ENCODE measurements at regions not wholly inside any gene's neighbourhood (a gene's known extent, or its start where the extent isn't known, plus 50 kb on each side); places are given as distances from the start of the nearest gene placed in this dataset.

DNA sequence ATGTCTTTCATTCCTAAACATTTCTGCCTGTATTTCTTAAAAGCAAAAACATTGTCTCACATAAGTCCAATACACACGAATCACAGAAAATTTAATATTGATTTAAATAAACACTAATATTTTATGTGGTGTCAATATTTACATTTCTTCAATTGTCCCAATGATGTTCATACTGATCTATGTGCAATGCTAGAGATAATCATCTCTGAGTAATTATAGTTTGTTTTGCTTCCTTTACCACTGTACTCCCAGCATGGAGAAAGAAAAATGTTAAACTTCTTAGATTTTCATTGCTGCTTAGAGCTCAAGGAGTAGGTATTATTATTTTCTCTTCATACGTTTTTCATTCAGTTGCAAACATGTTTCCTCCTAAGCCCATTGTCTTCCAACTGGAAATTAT is 434.2 kb upstream of the PRR20A start:
- DNase-seq, result no peak
- H3K36me3 ChIP-seq, result no peaks in the 10 kb centered on the region
- no peaks in the 10 kb centered on the region for H3K27me3 ChIP-seq
- intact Hi-C loops (cut with DNase I), result no loop called here
- H3K27ac ChIP-seq, result no peak overlapping the region
- no peaks in the 10 kb centered on the region for H3K9me3 ChIP-seq
- ATAC-seq, result no peak
- TF ChIP-seq, protein P1, sequence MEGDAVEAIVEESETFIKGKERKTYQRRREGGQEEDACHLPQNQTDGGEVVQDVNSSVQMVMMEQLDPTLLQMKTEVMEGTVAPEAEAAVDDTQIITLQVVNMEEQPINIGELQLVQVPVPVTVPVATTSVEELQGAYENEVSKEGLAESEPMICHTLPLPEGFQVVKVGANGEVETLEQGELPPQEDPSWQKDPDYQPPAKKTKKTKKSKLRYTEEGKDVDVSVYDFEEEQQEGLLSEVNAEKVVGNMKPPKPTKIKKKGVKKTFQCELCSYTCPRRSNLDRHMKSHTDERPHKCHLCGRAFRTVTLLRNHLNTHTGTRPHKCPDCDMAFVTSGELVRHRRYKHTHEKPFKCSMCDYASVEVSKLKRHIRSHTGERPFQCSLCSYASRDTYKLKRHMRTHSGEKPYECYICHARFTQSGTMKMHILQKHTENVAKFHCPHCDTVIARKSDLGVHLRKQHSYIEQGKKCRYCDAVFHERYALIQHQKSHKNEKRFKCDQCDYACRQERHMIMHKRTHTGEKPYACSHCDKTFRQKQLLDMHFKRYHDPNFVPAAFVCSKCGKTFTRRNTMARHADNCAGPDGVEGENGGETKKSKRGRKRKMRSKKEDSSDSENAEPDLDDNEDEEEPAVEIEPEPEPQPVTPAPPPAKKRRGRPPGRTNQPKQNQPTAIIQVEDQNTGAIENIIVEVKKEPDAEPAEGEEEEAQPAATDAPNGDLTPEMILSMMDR (IDR thresholded peaks at IDR 0.05), result no peak
- no peaks in the 10 kb centered on the region for H3K4me1 ChIP-seq
- no peak overlapping the region for H3K4me3 ChIP-seq

DNA sequence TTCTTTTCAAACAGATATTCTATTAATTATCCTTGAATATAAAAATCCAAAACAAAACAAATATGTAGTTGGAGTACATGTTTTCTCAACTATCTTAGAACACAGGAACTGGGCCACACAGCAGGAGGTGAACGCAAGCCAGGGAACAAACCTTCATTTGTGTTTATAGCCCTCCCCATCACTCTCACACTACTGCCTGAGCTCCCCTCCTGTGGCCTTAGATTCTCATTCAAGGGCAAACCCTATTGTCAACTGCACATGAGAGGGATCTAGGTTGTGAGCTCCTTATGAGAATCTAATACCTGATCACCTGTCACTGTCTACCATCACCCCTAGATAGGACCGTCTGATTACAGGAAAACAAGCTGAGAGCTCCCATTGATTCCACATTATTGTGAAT is 427.1 kb upstream of the PRR20A start:
- H3K4me1 ChIP-seq, result no peaks in the 10 kb centered on the region
- H3K36me3 ChIP-seq, result no peaks in the 10 kb centered on the region
- DNase-seq (no peak), ATAC-seq (no peak)
- intact Hi-C loops (cut with DNase I), result no loop called here
- TF ChIP-seq, protein P1 (IDR thresholded peaks at IDR 0.05), result no peak
- H3K27me3 ChIP-seq, result no peaks in the 10 kb centered on the region
- no peaks in the 10 kb centered on the region for H3K9me3 ChIP-seq
- H3K27ac ChIP-seq, result no peak overlapping the region
- no peak overlapping the region for H3K4me3 ChIP-seq

DNA sequence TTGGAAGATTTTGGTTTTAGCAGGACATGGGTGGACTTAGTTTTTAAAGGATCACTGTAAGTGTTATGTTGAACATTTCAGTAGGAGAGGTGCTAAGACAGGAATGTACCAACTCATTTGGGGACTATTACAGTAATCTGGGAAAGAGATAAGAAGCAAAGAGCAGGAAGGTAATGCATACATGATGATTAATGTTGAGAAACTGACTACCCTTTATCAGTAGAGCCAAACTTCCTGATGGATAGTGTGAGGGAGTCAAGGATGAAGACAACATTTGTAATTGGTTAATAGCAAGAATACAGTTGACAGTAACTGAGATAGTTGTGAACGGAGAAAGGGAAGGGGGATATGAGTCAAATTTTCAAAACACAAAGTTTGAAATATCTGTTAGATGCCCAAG is 421.9 kb upstream of the PRR20A start:
- intact Hi-C loops (cut with DNase I), result no loop called here
- H3K9me3 ChIP-seq, result no peaks in the 10 kb centered on the region
- DNase-seq (no peak), ATAC-seq (no peak)
- H3K27me3 ChIP-seq, result no peaks in the 10 kb centered on the region
- no peak overlapping the region for H3K27ac ChIP-seq
- TF ChIP-seq, protein P1 (IDR thresholded peaks at IDR 0.05), result no peak
- no peak overlapping the region for H3K4me3 ChIP-seq
- no peaks in the 10 kb centered on the region for H3K36me3 ChIP-seq
- no peaks in the 10 kb centered on the region for H3K4me1 ChIP-seq

DNA sequence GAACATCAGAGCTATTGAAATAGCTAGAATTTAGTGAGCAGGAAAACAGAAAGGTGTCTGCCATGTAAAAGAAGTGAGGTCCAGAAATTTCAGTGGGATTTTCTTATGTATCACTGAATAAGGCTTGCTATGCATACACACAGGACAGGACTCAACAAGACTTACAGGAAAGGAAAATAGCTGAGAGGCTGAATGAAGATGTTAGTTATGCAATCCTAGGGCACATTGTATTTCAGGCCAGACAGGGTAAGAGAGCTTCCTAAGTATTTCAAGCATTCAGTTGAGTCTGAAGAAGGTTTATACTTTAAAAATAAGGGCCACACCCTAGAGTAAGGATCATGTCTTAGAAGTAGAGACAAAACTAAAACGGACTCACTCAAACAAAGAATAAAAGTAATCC is 419.9 kb upstream of the PRR20A start:
- TF ChIP-seq, protein P1 (IDR thresholded peaks at IDR 0.05), result no peak
- ATAC-seq (no peak), DNase-seq (no peak)
- Histone ChIP-seq H3K4me1 (no peaks in the 10 kb centered on the region), H3K27ac (no peak overlapping the region), H3K4me3 (no peak overlapping the region), H3K36me3 (no peaks in the 10 kb centered on the region), H3K9me3 (no peaks in the 10 kb centered on the region), H3K27me3 (no peaks in the 10 kb centered on the region)
- intact Hi-C loops (cut with DNase I), result no loop called here

DNA sequence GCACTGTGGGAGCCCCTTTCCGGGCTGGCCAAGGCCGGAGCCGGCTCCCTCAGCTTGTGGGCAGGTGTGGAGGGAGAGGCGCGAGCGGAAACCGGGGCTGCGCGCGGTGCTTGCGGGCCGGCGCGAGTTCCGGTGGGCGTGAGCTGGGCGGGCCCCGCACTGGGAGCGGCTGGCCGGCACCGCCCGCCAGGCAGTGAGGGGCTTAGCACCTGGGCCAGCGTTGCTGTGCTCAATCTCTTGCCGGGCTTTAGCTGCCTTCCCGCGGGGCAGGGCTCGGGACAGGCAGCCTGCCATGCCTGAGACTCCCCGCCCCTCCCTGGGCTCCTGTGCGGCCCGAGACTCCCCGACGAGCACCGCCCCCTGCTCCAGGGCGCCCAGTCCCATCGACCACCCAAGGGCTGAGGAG is 405.2 kb upstream of the PRR20A start:
- TF ChIP-seq, protein P1 (IDR thresholded peaks at IDR 0.05), result no peak
- intact Hi-C loops (cut with DNase I), result no loop called here
- no peak overlapping the region for H3K27ac ChIP-seq
- no peaks in the 10 kb centered on the region for H3K4me1 ChIP-seq
- H3K36me3 ChIP-seq, result no peaks in the 10 kb centered on the region
- ATAC-seq, result no peak
- no peaks in the 10 kb centered on the region for H3K9me3 ChIP-seq
- no peak for DNase-seq
- H3K4me3 ChIP-seq, result no peak overlapping the region
- no peaks in the 10 kb centered on the region for H3K27me3 ChIP-seq

DNA sequence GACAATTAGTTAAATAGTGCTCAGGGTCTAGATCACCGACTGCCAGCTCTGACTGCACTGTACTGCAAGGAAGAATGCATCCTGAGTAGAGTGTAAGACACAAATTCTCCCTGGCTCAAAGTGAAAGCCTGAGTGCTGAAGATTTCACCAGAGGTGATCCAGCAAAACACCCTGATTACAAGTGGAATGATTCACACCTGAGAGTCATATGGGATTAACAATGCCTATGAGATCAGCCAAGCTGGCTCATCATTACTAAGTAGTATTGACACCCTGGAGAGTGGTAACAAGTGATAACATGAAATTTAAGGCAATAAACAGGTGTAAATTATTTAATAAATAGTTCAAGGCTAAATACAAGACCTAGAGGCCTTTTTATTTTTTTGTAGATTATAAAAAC is 403.8 kb upstream of the PRR20A start:
- Histone ChIP-seq H3K27me3 (no peaks in the 10 kb centered on the region), H3K4me1 (no peaks in the 10 kb centered on the region), H3K4me3 (no peak overlapping the region), H3K36me3 (no peaks in the 10 kb centered on the region), H3K27ac (no peak overlapping the region), H3K9me3 (no peaks in the 10 kb centered on the region)
- ATAC-seq (no peak), DNase-seq (no peak)
- TF ChIP-seq, protein P1 (IDR thresholded peaks at IDR 0.05), result no peak
- intact Hi-C loops (cut with DNase I), result no loop called here

Measured in upper lobe of right lung (tissue), 1 donor.